Left ventricle myocardium inferior (tissue), 1 donor: ENCODE measurements at regions not wholly inside any gene's neighbourhood (a gene's known extent, or its start where the extent isn't known, plus 50 kb on each side); places are given as distances from the start of the nearest gene placed in this dataset.

Experiments used
- DNase-seq: peaks from one replicate; pipeline ENCODE4 v3.0.0-alpha.2; 2020
- H3K27ac ChIP-seq: fragments of 200-600 bp; replicated peaks from 2 replicates; pipeline ENCODE4 v1.8.0; 2021
- H3K27me3 ChIP-seq: fragments of 200-600 bp; 2 replicates; pipeline ENCODE4 v1.8.0; 2021; ENCODE audit warnings: low read depth
- H3K36me3 ChIP-seq: fragments of 200-600 bp; 2 replicates; pipeline ENCODE4 v1.8.0; 2021
- H3K4me1 ChIP-seq: fragments of 200-600 bp; 2 replicates; pipeline ENCODE4 v1.8.0; 2021
- H3K4me3 ChIP-seq: fragments of 200-600 bp; 2 replicates; pipeline ENCODE4 v1.8.0; 2021; ENCODE audit warnings: mild to moderate bottlenecking, moderate library complexity
- H3K9me3 ChIP-seq: fragments of 200-600 bp; replicated peaks from 2 replicates; pipeline ENCODE4 v1.8.0; 2021
- CTCF ChIP-seq: fragments of 200-600 bp; IDR thresholded peaks from 2 replicates; pipeline ENCODE4 v1.8.0; 2021; ENCODE audit warnings: antibody characterized with exemption, mild to moderate bottlenecking, borderline replicate concordance
- intact Hi-C: fragments of 100-400 bp; cut with micrococcal nuclease; formaldehyde crosslinking; loops from one replicate; pipeline ENCODE4 v1.11.0; 2022
- donor health status: DM: no; HTN: yes; CAD: no; lungs with severe emphysema.

DNA sequence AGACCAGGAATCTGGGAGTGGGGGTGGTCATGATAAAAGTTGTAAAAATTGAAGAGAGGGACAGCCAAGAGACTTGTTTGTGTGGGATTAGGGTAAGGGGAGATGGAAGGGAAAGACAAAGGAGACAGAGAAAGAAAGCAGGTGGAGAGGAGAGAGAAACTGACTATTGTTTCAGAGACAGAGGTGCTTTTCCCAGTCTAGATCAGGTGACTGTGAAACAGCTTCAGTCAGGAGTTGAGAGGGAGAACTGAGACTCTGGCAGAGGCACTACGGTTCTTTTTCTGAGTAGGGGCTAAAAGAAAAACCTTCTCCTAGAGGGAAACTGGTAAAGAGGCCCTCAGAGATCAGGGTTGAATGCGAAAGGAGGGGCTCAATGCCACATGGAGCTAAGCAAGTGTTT lies 106.4 kb downstream of the KDR start:
- Histone ChIP-seq H3K27ac (no peak overlapping the region), H3K9me3 (no peaks in the 10 kb centered on the region), H3K4me3 (no peak overlapping the region), H3K27me3 (no peaks in the 10 kb centered on the region), H3K4me1 (no peaks in the 10 kb centered on the region), H3K36me3 (no peaks in the 10 kb centered on the region)
- TF ChIP-seq CTCF: no peak
- intact Hi-C loops: no loop called here
- DNase-seq: no peak

DNA sequence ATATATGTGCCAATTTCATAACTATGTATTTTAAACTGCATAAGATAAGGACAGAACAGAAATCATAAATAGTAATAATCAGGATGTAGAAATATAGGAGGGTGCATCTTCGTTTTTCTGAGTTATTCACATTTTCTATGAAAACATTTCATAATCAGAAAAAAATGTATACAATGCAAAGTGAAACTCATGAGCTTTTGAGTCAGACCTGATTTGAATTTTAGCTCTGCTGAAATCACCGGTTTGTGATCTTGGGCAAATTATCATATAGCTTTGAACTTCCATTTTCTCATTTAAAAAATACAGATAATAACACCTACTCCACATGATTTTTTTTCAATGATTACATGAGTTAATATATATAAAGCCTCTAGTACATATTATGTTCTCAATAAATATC lies 106.9 kb downstream of the KDR start:
- H3K4me1 ChIP-seq: no peaks in the 10 kb centered on the region

GRCh38 chr4:55017406-55017805 lies 108.0 kb downstream of the KDR start:
- no peak for TF ChIP-seq CTCF
- H3K27ac ChIP-seq: no peak overlapping the region
- no peaks in the 10 kb centered on the region for H3K36me3 ChIP-seq
- H3K4me3 ChIP-seq: no peak overlapping the region
- no peaks in the 10 kb centered on the region for H3K9me3 ChIP-seq
- DNase-seq: no peak
- intact Hi-C loops: no loop called here
- H3K27me3 ChIP-seq: no peaks in the 10 kb centered on the region
- no peaks in the 10 kb centered on the region for H3K4me1 ChIP-seq

More for the DNA sequence above, 106.9 kb downstream of the KDR start:
- intact Hi-C loops: no loop called here
- no peak overlapping the region for H3K27ac ChIP-seq
- DNase-seq: no peak
- no peaks in the 10 kb centered on the region for H3K9me3 ChIP-seq
- H3K36me3 ChIP-seq: no peaks in the 10 kb centered on the region
- H3K4me3 ChIP-seq: no peak overlapping the region
- no peaks in the 10 kb centered on the region for H3K27me3 ChIP-seq
- TF ChIP-seq CTCF: no peak

GRCh38 chr4:55016131-55016530 lies 109.3 kb downstream of the KDR start:
- no peaks in the 10 kb centered on the region for H3K9me3 ChIP-seq
- intact Hi-C loops: no loop called here
- no peak for TF ChIP-seq CTCF
- DNase-seq: no peak
- no peaks in the 10 kb centered on the region for H3K27me3 ChIP-seq
- H3K36me3 ChIP-seq: no peaks in the 10 kb centered on the region
- H3K4me1 ChIP-seq: no peaks in the 10 kb centered on the region
- no peak overlapping the region for H3K27ac ChIP-seq
- no peak overlapping the region for H3K4me3 ChIP-seq

DNA sequence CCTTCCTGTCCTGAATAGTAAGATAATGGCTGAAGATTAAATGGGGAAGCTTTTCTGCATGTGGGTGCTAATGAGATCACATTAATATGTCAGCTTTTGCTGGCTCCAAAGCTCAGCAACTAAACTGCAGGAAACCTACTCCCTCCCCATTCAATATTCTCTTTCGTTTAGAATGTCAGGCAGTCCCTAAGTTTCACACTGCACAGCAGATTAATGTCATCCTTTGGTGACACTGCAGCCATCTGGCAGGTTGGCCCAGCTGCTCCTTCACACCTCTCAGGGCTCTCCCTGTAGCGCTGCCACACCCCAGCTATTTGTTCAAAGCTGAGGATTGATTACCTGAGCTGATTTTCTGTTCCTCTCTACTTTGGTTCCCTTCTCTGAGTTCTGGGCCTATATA lies 110.5 kb downstream of the KDR start:
- no peak overlapping the region for H3K4me3 ChIP-seq
- no peaks in the 10 kb centered on the region for H3K9me3 ChIP-seq
- no peak for TF ChIP-seq CTCF
- no peaks in the 10 kb centered on the region for H3K4me1 ChIP-seq
- H3K27ac ChIP-seq: no peak overlapping the region
- intact Hi-C loops: no loop called here
- H3K36me3 ChIP-seq: no peaks in the 10 kb centered on the region
- DNase-seq: no peak
- H3K27me3 ChIP-seq: no peaks in the 10 kb centered on the region

- H3K4me1 ChIP-seq: no peaks in the 10 kb centered on the region
- H3K27ac ChIP-seq: no peak overlapping the region
- H3K36me3 ChIP-seq: no peaks in the 10 kb centered on the region
- intact Hi-C loops: no loop called here
- no peak for DNase-seq
- TF ChIP-seq CTCF: no peak
- no peak overlapping the region for H3K4me3 ChIP-seq
- H3K27me3 ChIP-seq: no peaks in the 10 kb centered on the region
- no peaks in the 10 kb centered on the region for H3K9me3 ChIP-seq
These were observed 111.9 kb downstream of the KDR start for GRCh38 chr4:55013431-55013955.
